Ectodermal cell (in vitro differentiated cells): ENCODE measurements at regions not wholly inside any gene's neighbourhood (a gene's known extent, or its start where the extent isn't known, plus 50 kb on each side); places are given as distances from the start of the nearest gene placed in this dataset.
"Not testable (repeated sequence)": the region's sequence is repeated elsewhere in the genome, so short reads cannot be mapped to it uniquely, and the experiment has no call there.

Experiments used
- H3K27ac ChIP-seq: 2 replicates; pipeline ENCODE4 v1.7.0; 2013; ENCODE audit warnings: mild to moderate bottlenecking, low read depth, low read length; ENCODE audit not compliant: insufficient read depth, poor library complexity, severe bottlenecking
- H3K27me3 ChIP-seq: 2 replicates; pipeline ENCODE4 v1.7.0; 2013; ENCODE audit warnings: mild to moderate bottlenecking, low read length; ENCODE audit not compliant: insufficient read depth, control insufficient read depth, poor library complexity, severe bottlenecking
- H3K36me3 ChIP-seq: one replicate; pipeline ENCODE4 v1.7.0; 2013; ENCODE audit warnings: low read length; ENCODE audit not compliant: control insufficient read depth, insufficient read depth
- H3K4me1 ChIP-seq: one replicate; pipeline ENCODE4 v1.7.0; 2013; ENCODE audit warnings: low read length; ENCODE audit not compliant: control insufficient read depth, insufficient read depth
- H3K4me3 ChIP-seq: 2 replicates; pipeline ENCODE4 v1.7.0; 2013; ENCODE audit warnings: low read depth, low read length, control low read depth; ENCODE audit not compliant: insufficient read depth
- H3K9me3 ChIP-seq: 2 replicates; pipeline ENCODE4 v1.7.0; 2013; ENCODE audit warnings: mild to moderate bottlenecking, low read length, moderate library complexity; ENCODE audit not compliant: control insufficient read depth
- WGBS, 2 experiments: methylation state at CpG; one replicate each; pipeline ENCODE4 v1.1.7; 2013; ENCODE audit warnings: missing lambda C conversion rate in 2 of 2; 5-methylcytosine and 5-hydroxymethylcytosine counted together

GRCh38 chr5:106454050-106454449 is 1216.7 kb downstream of the EFNA5 start:
- H3K4me3 ChIP-seq, result no peak overlapping the region
- no peaks in the 10 kb centered on the region for H3K27me3 ChIP-seq
- H3K36me3 ChIP-seq, result no peaks in the 10 kb centered on the region
- no peaks in the 10 kb centered on the region for H3K9me3 ChIP-seq
- no peak overlapping the region for H3K27ac ChIP-seq
- H3K4me1 ChIP-seq, result no peaks in the 10 kb centered on the region
- WGBS, 2 experiments, result 86 to 97% methylated on average over 1 of the region's 1 CpG

- H3K4me1 ChIP-seq, result no peaks in the 10 kb centered on the region
- H3K4me3 ChIP-seq, result no peak overlapping the region
- H3K36me3 ChIP-seq, result no peaks in the 10 kb centered on the region
- WGBS, 2 experiments, result 90 to 95% methylated on average over 5 of the region's 5 CpGs
- H3K27me3 ChIP-seq, result no peaks in the 10 kb centered on the region
- H3K9me3 ChIP-seq, result no peaks in the 10 kb centered on the region
- H3K27ac ChIP-seq, result no peak overlapping the region
These were observed 1218.7 kb downstream of the EFNA5 start for GRCh38 chr5:106451998-106452397.

- no peaks in the 10 kb centered on the region for H3K9me3 ChIP-seq
- no peaks in the 10 kb centered on the region for H3K36me3 ChIP-seq
- H3K27me3 ChIP-seq, result no peaks in the 10 kb centered on the region
- H3K4me3 ChIP-seq, result no peak overlapping the region
- H3K4me1 ChIP-seq, result no peaks in the 10 kb centered on the region
- no peak overlapping the region for H3K27ac ChIP-seq
- WGBS, 2 experiments, result 90 to 96% methylated on average over 2 of the region's 2 CpGs
These were observed 1227.0 kb downstream of the EFNA5 start for GRCh38 chr5:106443746-106444145.

GRCh38 chr5:106435185-106435584 is 1235.6 kb downstream of the EFNA5 start:
- H3K27me3 ChIP-seq, result no peaks in the 10 kb centered on the region
- H3K36me3 ChIP-seq, result no peaks in the 10 kb centered on the region
- H3K4me1 ChIP-seq, result no peaks in the 10 kb centered on the region
- H3K9me3 ChIP-seq, result no peaks in the 10 kb centered on the region
- H3K4me3 ChIP-seq, result no peak overlapping the region
- H3K27ac ChIP-seq, result no peak overlapping the region

GRCh38 chr5:106430733-106431132 is 1240.0 kb downstream of the EFNA5 start:
- not testable (repeated sequence) for H3K27ac ChIP-seq, H3K4me1 ChIP-seq, H3K27me3 ChIP-seq, H3K9me3 ChIP-seq, H3K36me3 ChIP-seq, H3K4me3 ChIP-seq
- WGBS, 2 experiments, result 90 to 94% methylated on average over 10 to 11 of the region's 11 CpGs

GRCh38 chr5:106423109-106423897 is 1247.4 kb downstream of the EFNA5 start:
- Histone ChIP-seq H3K27ac (no peak overlapping the region), H3K36me3 (no peaks in the 10 kb centered on the region), H3K27me3 (no peaks in the 10 kb centered on the region), H3K4me3 (no peak overlapping the region), H3K4me1 (no peaks in the 10 kb centered on the region), H3K9me3 (no peaks in the 10 kb centered on the region)
- WGBS, 2 experiments, result 94 to 95% methylated on average over 8 of the region's 8 CpGs

GRCh38 chr5:106420102-106420501 is 1250.6 kb downstream of the EFNA5 start:
- H3K4me1 ChIP-seq, result no peaks in the 10 kb centered on the region
- H3K4me3 ChIP-seq, result no peak overlapping the region
- 100% methylated on average over 1 of the region's 4 CpGs; no CpG with 5 or more reads in 1 of the 2 experiments for WGBS, 2 experiments
- H3K36me3 ChIP-seq, result no peaks in the 10 kb centered on the region
- no peaks in the 10 kb centered on the region for H3K27me3 ChIP-seq
- H3K27ac ChIP-seq, result no peak overlapping the region
- no peaks in the 10 kb centered on the region for H3K9me3 ChIP-seq

- Histone ChIP-seq H3K27me3 (no peaks in the 10 kb centered on the region), H3K9me3 (no peaks in the 10 kb centered on the region), H3K27ac (no peak overlapping the region), H3K4me1 (no peaks in the 10 kb centered on the region), H3K36me3 (no peaks in the 10 kb centered on the region), H3K4me3 (no peak overlapping the region)
- WGBS, 2 experiments, result 83% methylated on average over 1 of the region's 2 CpGs; no CpG with 5 or more reads in 1 of the 2 experiments
These were observed 1252.5 kb downstream of the EFNA5 start for GRCh38 chr5:106418196-106418595.

- no peaks in the 10 kb centered on the region for H3K4me1 ChIP-seq
- H3K36me3 ChIP-seq, result no peaks in the 10 kb centered on the region
- H3K9me3 ChIP-seq, result no peaks in the 10 kb centered on the region
- H3K27ac ChIP-seq, result no peak overlapping the region
- no peak overlapping the region for H3K4me3 ChIP-seq
- no peaks in the 10 kb centered on the region for H3K27me3 ChIP-seq
- WGBS, 2 experiments, result 99 to 100% methylated on average over 2 to 4 of the region's 6 CpGs
These were observed 1253.2 kb downstream of the EFNA5 start for GRCh38 chr5:106417566-106417965.

GRCh38 chr5:106417163-106417562 is 1253.6 kb downstream of the EFNA5 start:
- Histone ChIP-seq H3K4me1 (no peaks in the 10 kb centered on the region), H3K9me3 (no peaks in the 10 kb centered on the region), H3K27ac (no peak overlapping the region), H3K4me3 (no peak overlapping the region), H3K36me3 (no peaks in the 10 kb centered on the region), H3K27me3 (no peaks in the 10 kb centered on the region)
- WGBS, 2 experiments, result 97% methylated on average over 15 to 22 of the region's 22 CpGs
